RKO (cell line): ENCODE measurements at regions not wholly inside any gene's neighbourhood (a gene's known extent, or its start where the extent isn't known, plus 50 kb on each side); places are given as distances from the start of the nearest gene placed in this dataset.
"Not testable (repeated sequence)": the region's sequence is repeated elsewhere in the genome, so short reads cannot be mapped to it uniquely, and the experiment has no call there.

Source experiments
- DNase-seq: peaks from one replicate; pipeline ENCODE4 v3.0.0-alpha.2; 2016; ENCODE audit warnings: low spot score

GRCh38 chr10:36450380-36450779, 675.0 kb upstream of the ANKRD30A start:
- no peak for DNase-seq

GRCh38 chr10:36448760-36449691, 676.4 kb upstream of the ANKRD30A start:
- DNase-seq = no peak

- no peak for DNase-seq
Measured at GRCh38 chr10:36446881-36447280, 678.5 kb upstream of the ANKRD30A start.

DNA sequence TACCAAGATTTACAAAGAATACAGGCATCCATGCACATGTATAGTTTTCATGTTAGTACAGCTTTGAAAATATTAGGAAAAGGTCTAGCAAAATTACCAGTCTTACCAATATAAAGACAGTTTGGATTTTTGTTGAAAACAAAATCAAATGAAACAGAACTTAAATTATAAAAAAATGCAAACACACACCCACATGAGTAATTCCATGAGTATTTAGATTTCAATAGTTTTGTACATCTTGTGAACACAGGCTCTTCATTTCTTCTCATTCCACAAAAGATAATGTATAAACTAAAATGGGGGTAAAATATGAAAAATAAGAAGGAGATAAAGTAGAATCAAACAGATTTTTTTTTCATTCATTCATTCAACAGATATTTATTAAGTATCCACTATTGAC, 682.2 kb upstream of the ANKRD30A start:
- no peak for DNase-seq

- no peak for DNase-seq
Measured at GRCh38 chr10:36441557-36441956, 683.8 kb upstream of the ANKRD30A start.

GRCh38 chr10:36440539-36440938, 684.9 kb upstream of the ANKRD30A start:
- DNase-seq = no peak

DNA sequence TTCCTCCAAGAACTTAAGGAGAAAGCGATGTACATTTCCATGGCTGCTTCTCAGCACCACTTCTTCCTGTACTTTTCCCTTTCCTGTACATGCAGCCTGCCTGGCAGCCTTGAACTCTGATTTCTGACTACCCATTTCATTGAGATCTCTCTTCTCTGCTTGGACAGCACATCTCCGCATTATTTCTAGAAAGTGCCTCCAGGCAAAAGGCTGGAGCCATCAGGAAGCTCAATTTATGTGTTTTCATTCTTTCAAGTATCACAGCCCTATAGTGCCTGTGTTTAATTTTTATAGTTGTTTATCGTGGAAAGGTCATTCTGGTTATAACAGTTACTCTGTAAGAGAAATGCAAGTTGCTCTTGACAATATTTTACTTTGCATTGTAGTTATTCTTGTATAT, 688.0 kb upstream of the ANKRD30A start:
- no peak for DNase-seq

GRCh38 chr10:36428507-36428906, 696.9 kb upstream of the ANKRD30A start:
- DNase-seq = no peak

DNA sequence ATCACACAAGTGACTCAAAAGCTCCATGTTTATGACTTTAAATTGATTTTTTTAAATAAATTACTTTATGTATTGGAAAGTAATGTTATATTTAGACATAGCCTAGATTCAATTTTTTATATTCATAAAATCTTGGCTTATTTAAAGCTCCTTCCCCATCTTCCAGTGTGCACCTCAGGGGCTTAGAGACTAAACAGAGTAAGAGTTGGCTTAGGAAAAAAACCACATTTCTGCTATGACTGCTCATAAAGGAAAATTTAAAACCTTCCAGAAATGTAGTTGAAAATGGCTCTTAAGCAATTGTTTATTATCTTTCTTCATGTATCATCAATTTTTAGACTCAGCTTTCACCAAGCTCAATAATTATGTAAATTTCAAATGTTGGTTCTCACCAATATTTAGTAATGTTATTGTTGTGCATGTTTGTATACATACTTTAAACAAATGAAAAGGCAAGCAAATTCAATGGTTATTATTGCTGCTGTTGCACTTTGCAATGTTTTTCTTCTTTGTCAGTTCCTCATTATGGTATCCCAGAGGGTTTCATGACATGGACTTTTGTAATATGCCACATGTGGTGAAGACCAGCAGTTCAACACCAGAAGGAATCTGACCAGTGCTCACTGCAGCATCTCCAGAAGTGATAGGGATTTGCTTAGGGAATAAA, 700.1 kb upstream of the ANKRD30A start:
- DNase-seq = no peak

- DNase-seq = no peak
Measured at GRCh38 chr10:36424502-36424901, 700.9 kb upstream of the ANKRD30A start.

GRCh38 chr10:36423821-36424248, 701.6 kb upstream of the ANKRD30A start:
- no peak for DNase-seq

DNA sequence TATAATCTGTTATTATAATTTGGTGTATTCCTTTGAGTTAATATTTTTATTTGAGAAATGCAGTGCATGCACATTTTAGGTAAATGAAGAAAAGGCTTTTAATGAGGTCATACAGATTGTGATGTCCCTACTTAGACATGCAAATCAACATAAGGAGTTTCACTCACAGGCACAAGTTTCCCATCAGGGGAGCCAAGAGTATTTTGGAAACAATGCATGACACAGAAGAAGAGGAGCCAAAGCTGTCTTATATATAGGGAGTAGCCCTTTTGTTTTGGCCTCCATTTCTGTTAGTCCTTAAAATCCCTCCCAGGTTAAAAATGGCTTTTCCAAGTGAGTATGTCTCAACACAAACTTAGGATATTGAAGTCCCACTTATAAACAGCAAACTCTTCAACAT, 703.4 kb upstream of the ANKRD30A start:
- no peak for DNase-seq

DNA sequence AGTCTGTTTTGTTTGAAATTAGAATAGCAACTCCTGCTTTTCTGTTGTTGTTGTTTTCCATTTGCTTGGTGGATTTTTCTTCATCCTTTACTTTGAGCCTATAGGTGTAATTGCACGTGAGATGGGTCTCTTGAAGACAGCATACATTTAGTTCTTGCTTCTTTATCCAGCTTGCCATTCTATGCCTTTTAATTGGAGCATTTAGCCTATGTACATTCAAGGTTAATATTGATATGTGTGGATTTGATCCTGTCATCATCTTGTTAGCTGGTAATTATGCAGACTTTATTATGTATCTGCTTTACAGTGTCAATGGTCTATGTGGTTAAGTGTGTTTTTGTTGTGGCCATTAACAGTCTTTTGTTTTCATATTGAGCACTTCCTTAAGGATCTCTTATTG, 708.9 kb upstream of the ANKRD30A start:
- DNase-seq = no peak

- DNase-seq = no peak
Measured at GRCh38 chr10:36412942-36413341, 712.5 kb upstream of the ANKRD30A start.

DNA sequence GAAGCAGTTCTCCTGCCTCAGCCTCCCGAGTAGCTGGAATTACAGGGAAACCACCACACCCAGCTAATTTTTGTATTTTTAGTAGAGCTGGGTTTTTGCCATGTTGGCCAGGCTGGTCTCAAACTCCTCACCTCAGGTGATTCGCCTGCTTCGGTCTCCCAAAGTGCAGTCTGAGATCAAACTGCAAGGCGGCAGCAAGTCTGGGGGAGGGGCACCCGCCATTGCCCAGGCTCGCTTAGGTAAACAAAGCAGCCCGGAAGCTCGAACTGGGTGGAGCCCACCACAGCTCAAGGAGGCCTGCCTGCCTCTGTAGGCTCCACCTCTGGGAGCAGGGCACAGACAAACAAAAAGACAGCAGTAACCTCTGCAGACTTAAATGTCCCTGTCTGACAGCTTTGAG, 725.2 kb upstream of the ANKRD30A start:
- DNase-seq = not testable (repeated sequence)

GRCh38 chr10:36393801-36394200, 731.6 kb upstream of the ANKRD30A start:
- no peak for DNase-seq

GRCh38 chr10:36391405-36391804, 734.0 kb upstream of the ANKRD30A start:
- DNase-seq = no peak

DNA sequence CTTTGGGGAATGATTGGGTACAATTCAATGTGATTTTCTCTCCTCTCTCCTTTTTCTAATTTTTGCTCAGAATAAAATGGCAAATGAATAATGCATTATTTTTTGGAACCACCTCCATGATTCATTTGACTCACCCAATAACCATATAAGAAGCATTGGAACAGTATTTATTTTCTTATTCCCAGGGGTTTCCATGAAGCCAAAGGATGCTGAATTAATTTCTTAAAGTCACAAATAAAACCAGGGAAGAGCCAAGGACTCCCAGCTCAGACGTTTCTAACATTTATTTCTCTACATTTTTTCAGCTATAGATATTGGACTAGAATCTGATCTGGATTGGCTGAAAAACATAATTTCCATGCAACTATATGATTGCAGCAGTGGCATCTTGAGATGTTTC, 735.2 kb upstream of the ANKRD30A start:
- no peak for DNase-seq

- DNase-seq = no peak
Measured at GRCh38 chr10:36388166-36388565, 737.2 kb upstream of the ANKRD30A start.

DNA sequence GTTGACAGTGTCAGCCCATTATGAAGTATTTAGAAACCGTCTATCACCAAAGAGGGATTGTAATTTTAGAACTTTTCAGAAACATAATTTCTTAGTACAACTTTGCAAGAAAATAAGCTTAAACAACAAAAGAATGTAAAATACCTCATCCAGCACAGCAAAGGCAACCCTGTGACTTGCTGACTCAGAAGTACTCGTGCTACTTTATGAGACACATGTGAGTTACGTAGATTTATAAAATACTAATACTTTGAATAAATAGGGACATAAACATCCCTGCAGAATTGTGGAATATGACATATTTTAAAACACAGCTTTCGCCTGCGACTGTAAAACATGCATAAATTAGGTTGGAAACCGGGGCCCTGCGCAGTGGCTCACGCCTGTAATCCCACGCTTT, 739.7 kb upstream of the ANKRD30A start:
- DNase-seq = no peak

DNA sequence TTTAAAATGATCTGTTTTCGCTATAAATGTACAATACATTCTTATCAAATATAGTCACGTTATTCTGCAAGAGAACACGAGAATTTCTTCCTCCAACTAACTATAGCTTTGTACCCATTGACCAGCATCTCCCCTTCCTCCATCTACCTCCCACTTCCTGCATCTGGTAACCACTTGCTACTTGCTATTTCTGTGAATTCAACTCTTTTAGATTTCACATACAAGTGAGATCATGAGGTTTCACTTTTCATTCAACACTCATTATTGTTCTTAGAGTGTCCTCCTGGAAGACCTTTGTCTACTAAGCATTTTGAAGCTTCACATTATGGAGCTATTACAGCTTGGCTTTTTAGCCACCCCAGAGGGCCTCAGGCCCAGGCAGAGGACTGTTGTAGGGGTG, 741.3 kb upstream of the FZD8 start:
- no peak for DNase-seq

GRCh38 chr10:36381748-36382147, 739.7 kb upstream of the FZD8 start:
- no peak for DNase-seq

- DNase-seq = no peak
Measured at GRCh38 chr10:36380538-36380937, 738.4 kb upstream of the FZD8 start.
